ENCODE measurements at regions not wholly inside any gene's neighbourhood (a gene's known extent, or its start where the extent isn't known, plus 50 kb on each side); places are given as distances from the start of the nearest gene placed in this dataset.

GRCh38 chr21:36646645-36647044 is 52.3 kb upstream of the SIM2 start:
- DNase-seq (ENCODE audit: low spot score) = no peak
- Histone ChIP-seq H3K9ac (ENCODE audit: low read depth in 1 of 2, low read length in 2 of 2) (no peak overlapping the region), H3K27me3 (ENCODE audit: control insufficient read depth in 4 of 4, insufficient read depth in 4 of 4, low read length in 3 of 4) (no peaks in the 10 kb centered on the region), H3K36me3 (ENCODE audit: control insufficient read depth in 4 of 4, insufficient read depth in 3 of 4, low read depth in 1 of 4, low read length in 3 of 4) (no peaks in the 10 kb centered on the region), H3K27ac (ENCODE audit: low read depth in 1 of 2, low read length in 2 of 2) (no peak overlapping the region), H3K4me3 (ENCODE audit: low read depth in 1 of 3, low read length in 3 of 3) (no peak overlapping the region), H3K9me3 (ENCODE audit: control insufficient read depth in 4 of 4, low read length in 3 of 4) (no peaks in the 10 kb centered on the region), H3K4me1 (ENCODE audit: control insufficient read depth in 4 of 4, insufficient read depth in 4 of 4, low read length in 3 of 4) (no peaks in the 10 kb centered on the region)
- 79% methylated on average over 6 of the region's 6 CpGs for WGBS
- no peak for TF ChIP-seq JUND (IDR thresholded peaks at IDR 0.05)
- no peak for TF ChIP-seq RXRA (IDR thresholded peaks at IDR 0.05)
- no peak for TF ChIP-seq SP1 (IDR thresholded peaks at IDR 0.05)
- TF ChIP-seq HNF4A (conservative IDR thresholded peaks at IDR 0.05) = no peak
- no peak for TF ChIP-seq YY1 (IDR thresholded peaks at IDR 0.05)
- no peak for TF ChIP-seq TAF1 (conservative IDR thresholded peaks at IDR 0.05)
- no peak for TF ChIP-seq HNF4G (IDR thresholded peaks at IDR 0.05)
- no peak for TF ChIP-seq GABPA (IDR thresholded peaks at IDR 0.05 in 1 of 2, conservative IDR thresholded peaks at IDR 0.05 in 1 of 2)
- TF ChIP-seq ZBTB33 (IDR thresholded peaks at IDR 0.05) = no peak
- TF ChIP-seq, protein P1, sequence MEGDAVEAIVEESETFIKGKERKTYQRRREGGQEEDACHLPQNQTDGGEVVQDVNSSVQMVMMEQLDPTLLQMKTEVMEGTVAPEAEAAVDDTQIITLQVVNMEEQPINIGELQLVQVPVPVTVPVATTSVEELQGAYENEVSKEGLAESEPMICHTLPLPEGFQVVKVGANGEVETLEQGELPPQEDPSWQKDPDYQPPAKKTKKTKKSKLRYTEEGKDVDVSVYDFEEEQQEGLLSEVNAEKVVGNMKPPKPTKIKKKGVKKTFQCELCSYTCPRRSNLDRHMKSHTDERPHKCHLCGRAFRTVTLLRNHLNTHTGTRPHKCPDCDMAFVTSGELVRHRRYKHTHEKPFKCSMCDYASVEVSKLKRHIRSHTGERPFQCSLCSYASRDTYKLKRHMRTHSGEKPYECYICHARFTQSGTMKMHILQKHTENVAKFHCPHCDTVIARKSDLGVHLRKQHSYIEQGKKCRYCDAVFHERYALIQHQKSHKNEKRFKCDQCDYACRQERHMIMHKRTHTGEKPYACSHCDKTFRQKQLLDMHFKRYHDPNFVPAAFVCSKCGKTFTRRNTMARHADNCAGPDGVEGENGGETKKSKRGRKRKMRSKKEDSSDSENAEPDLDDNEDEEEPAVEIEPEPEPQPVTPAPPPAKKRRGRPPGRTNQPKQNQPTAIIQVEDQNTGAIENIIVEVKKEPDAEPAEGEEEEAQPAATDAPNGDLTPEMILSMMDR (IDR thresholded peaks at IDR 0.05; ENCODE audit: low read depth, low read length, missing input control) = no peak
- TF ChIP-seq FOXA2 (IDR thresholded peaks at IDR 0.05) = no peak

DNA sequence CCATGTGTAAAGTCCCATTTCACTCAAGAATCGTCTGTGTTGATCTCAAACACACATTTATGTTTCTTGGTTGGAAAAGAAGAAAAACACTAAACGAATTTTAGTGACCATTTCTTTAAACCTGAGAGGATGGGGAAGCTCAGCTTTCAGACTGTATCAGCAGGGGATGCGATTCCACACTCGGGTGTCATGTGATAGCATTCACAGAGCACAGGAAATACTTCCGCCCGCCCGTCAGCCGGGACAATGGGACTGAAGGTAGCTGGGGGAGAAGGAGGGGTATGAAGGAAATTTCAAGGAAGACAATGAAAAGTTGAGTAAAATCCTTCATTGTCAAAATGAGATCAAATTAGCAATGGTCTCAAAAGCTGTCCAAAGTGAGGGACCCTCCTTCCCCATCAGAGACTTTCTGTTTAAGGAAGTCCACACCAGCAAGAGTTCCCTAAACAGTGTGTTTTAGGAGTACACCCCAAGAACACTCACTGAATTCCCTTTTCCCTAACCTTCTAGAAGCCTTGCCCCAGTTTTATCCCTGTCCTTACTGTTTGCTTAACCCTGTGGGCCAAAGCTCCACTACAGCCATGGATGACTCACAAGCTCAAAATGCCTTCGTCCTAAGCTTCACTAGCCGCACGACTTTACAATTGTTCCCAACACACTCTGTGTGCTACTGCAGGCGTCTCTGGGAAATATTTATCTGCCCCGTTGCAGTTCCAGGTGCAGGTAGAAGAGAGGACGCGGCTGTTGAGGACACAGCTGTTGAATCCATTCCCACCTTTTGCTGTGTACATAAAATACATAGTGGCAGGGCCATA is 51.4 kb upstream of the SIM2 start:
- Histone ChIP-seq H3K36me3 (ENCODE audit: control insufficient read depth in 4 of 4, insufficient read depth in 3 of 4, low read depth in 1 of 4, low read length in 3 of 4) (no peaks in the 10 kb centered on the region), H3K4me3 (ENCODE audit: low read depth in 1 of 3, low read length in 3 of 3) (no peak overlapping the region), H3K9me3 (ENCODE audit: control insufficient read depth in 4 of 4, low read length in 3 of 4) (no peaks in the 10 kb centered on the region), H3K9ac (ENCODE audit: low read depth in 1 of 2, low read length in 2 of 2) (no peak overlapping the region), H3K27ac (ENCODE audit: low read depth in 1 of 2, low read length in 2 of 2) (no peak overlapping the region), H3K4me1 (ENCODE audit: control insufficient read depth in 4 of 4, insufficient read depth in 4 of 4, low read length in 3 of 4) (no peaks in the 10 kb centered on the region), H3K27me3 (ENCODE audit: control insufficient read depth in 4 of 4, insufficient read depth in 4 of 4, low read length in 3 of 4) (no peaks in the 10 kb centered on the region)
- no peak for DNase-seq (ENCODE audit: low spot score)
- TF ChIP-seq ZBTB33 (IDR thresholded peaks at IDR 0.05) = no peak
- no peak for TF ChIP-seq NR2F2 (IDR thresholded peaks at IDR 0.05)
- TF ChIP-seq EGR1 (IDR thresholded peaks at IDR 0.05; ENCODE audit: low read depth in 2 of 2) = no peak
- no peak for TF ChIP-seq GABPA (IDR thresholded peaks at IDR 0.05 in 1 of 2, conservative IDR thresholded peaks at IDR 0.05 in 1 of 2)
- TF ChIP-seq, protein P2, sequence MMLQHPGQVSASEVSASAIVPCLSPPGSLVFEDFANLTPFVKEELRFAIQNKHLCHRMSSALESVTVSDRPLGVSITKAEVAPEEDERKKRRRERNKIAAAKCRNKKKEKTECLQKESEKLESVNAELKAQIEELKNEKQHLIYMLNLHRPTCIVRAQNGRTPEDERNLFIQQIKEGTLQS (IDR thresholded peaks at IDR 0.05) = no peak
- no peak for TF ChIP-seq JUND (IDR thresholded peaks at IDR 0.05)
- no peak for TF ChIP-seq RXRA (IDR thresholded peaks at IDR 0.05)
- no peak for TF ChIP-seq TAF1 (conservative IDR thresholded peaks at IDR 0.05)
- TF ChIP-seq FOXA1 (IDR thresholded peaks at IDR 0.05) = no peak
- TF ChIP-seq, protein P3, sequence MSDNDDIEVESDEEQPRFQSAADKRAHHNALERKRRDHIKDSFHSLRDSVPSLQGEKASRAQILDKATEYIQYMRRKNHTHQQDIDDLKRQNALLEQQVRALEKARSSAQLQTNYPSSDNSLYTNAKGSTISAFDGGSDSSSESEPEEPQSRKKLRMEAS (IDR thresholded peaks at IDR 0.05) = no peak
- 50% methylated on average over 15 of the region's 15 CpGs for WGBS

Data from liver (tissue), 8 donors.